Mesendoderm (in vitro differentiated cells): ENCODE measurements at regions not wholly inside any gene's neighbourhood (a gene's known extent, or its start where the extent isn't known, plus 50 kb on each side); places are given as distances from the start of the nearest gene placed in this dataset.

Source experiments
- DNase-seq: peaks from one replicate; pipeline ENCODE4 v3.0.0; 2013
- H2AK5ac ChIP-seq: 2 replicates; pipeline ENCODE4 v1.6.1; 2013; ENCODE audit warnings: low read length, inconsistent platforms
- H2BK120ac ChIP-seq: 2 replicates; pipeline ENCODE4 v1.6.1; 2013; ENCODE audit warnings: low read depth, mild to moderate bottlenecking, low read length, moderate library complexity, mixed read lengths
- H2BK15ac ChIP-seq: replicated peaks from 2 replicates; pipeline ENCODE4 v1.6.1; 2013; ENCODE audit warnings: low read depth, mild to moderate bottlenecking, moderate library complexity
- H2BK5ac ChIP-seq: 2 replicates; pipeline ENCODE4 v1.6.1; 2013; ENCODE audit warnings: low read length, inconsistent platforms
- H3K18ac ChIP-seq: 2 replicates; pipeline ENCODE4 v1.6.1; 2013; ENCODE audit warnings: mild to moderate bottlenecking, low read length, mixed read lengths
- H3K23ac ChIP-seq: one replicate; pipeline ENCODE4 v1.6.1; 2013; ENCODE audit warnings: low read length
- H3K27ac ChIP-seq: 2 replicates; pipeline ENCODE4 v1.5.1; 2013; ENCODE audit warnings: low read depth, mild to moderate bottlenecking, inconsistent platforms, low read length, moderate library complexity
- H3K27me3 ChIP-seq: 2 replicates; pipeline ENCODE4 v1.6.1; 2013; ENCODE audit warnings: low read length, control low read depth, mild to moderate bottlenecking, inconsistent platforms; ENCODE audit not compliant: insufficient read depth, poor library complexity
- H3K36me3 ChIP-seq: 2 replicates; pipeline ENCODE4 v1.6.1; 2013; ENCODE audit warnings: low read length, inconsistent platforms; ENCODE audit not compliant: control insufficient read depth, insufficient read depth
- H3K4ac ChIP-seq: one replicate; pipeline ENCODE4 v1.6.1; 2013; ENCODE audit warnings: low read depth, mild to moderate bottlenecking, low read length, moderate library complexity
- H3K4me1 ChIP-seq: 2 replicates; pipeline ENCODE4 v1.6.1; 2013; ENCODE audit warnings: low read depth, low read length, inconsistent platforms; ENCODE audit not compliant: control insufficient read depth
- H3K4me2 ChIP-seq: 2 replicates; pipeline ENCODE4 v1.6.1; 2013; ENCODE audit warnings: low read length
- H3K4me3 ChIP-seq: 2 replicates; pipeline ENCODE4 v1.5.1; 2013; ENCODE audit warnings: mild to moderate bottlenecking, low read length
- H3K56ac ChIP-seq: one replicate; pipeline ENCODE4 v1.6.1; 2013; ENCODE audit warnings: low read length
- H3K79me1 ChIP-seq: 2 replicates; pipeline ENCODE4 v1.6.1; 2013; ENCODE audit warnings: low read length, inconsistent platforms
- H3K79me2 ChIP-seq: 2 replicates; pipeline ENCODE4 v1.6.1; 2013; ENCODE audit warnings: mild to moderate bottlenecking, low read length; ENCODE audit not compliant: control insufficient read depth, insufficient read depth
- H3K9ac ChIP-seq: 2 replicates; pipeline ENCODE4 v1.6.1; 2013; ENCODE audit warnings: low read length, inconsistent platforms
- H4K5ac ChIP-seq: one replicate; pipeline ENCODE4 v1.6.1; 2013; ENCODE audit warnings: low read length
- H4K8ac ChIP-seq: one replicate; pipeline ENCODE4 v1.6.1; 2013; ENCODE audit warnings: low read depth, mild to moderate bottlenecking, control low read depth, low read length, moderate library complexity
- WGBS: extraction: QIAGEN DNeasy Blood & Tissue Kit; methylation state at CpG from one replicate; pipeline ENCODE4 v1.1.7; 2013; ENCODE audit warnings: low lambda C conversion rate, missing lambda C conversion rate; ENCODE audit not compliant: insufficient coverage; ENCODE audit errors: extremely low coverage; 5-methylcytosine and 5-hydroxymethylcytosine counted together

- Histone ChIP-seq H3K9ac (no peak overlapping the region), H3K27ac (no peak overlapping the region), H3K23ac (no peak overlapping the region), H3K4me3 (no peak overlapping the region), H3K36me3 (no peaks in the 10 kb centered on the region), H3K4me1 (peaks cover 2% of the 10 kb centered on the region), H2BK15ac (no peak overlapping the region), H4K8ac (no peak overlapping the region), H2BK120ac (no peak overlapping the region), H4K5ac (no peak overlapping the region), H3K79me2 (no peaks in the 10 kb centered on the region), H3K27me3 (no peaks in the 10 kb centered on the region), H2BK5ac (no peak overlapping the region), H2AK5ac (no peak overlapping the region), H3K79me1 (no peaks in the 10 kb centered on the region), H3K4me2 (no peak overlapping the region), H3K18ac (no peak overlapping the region), H3K4ac (no peak overlapping the region), H3K56ac (no peak overlapping the region)
- DNase-seq, result peak; percentile 35
- no CpG with 5 or more reads among the region's 6 CpGs for WGBS
Measured at GRCh38 chr9:18263377-18263776, 210.6 kb upstream of the ADAMTSL1 start.

GRCh38 chr9:18268381-18268780 is 205.6 kb upstream of the ADAMTSL1 start:
- Histone ChIP-seq H3K56ac (no peak overlapping the region), H2BK15ac (no peak overlapping the region), H4K5ac (no peak overlapping the region), H3K4me3 (no peak overlapping the region), H3K27ac (no peak overlapping the region), H2AK5ac (no peak overlapping the region), H3K36me3 (no peaks in the 10 kb centered on the region), H2BK120ac (no peak overlapping the region), H2BK5ac (no peak overlapping the region), H3K79me2 (no peaks in the 10 kb centered on the region), H3K4me1 (no peaks in the 10 kb centered on the region), H3K4me2 (no peak overlapping the region), H3K79me1 (no peaks in the 10 kb centered on the region), H3K18ac (no peak overlapping the region), H3K23ac (no peak overlapping the region), H3K27me3 (no peaks in the 10 kb centered on the region), H3K4ac (no peak overlapping the region), H3K9ac (no peak overlapping the region), H4K8ac (no peak overlapping the region)
- DNase-seq, result peak; percentile 78
- WGBS, result no CpG with 5 or more reads among the region's 1 CpG

GRCh38 chr9:18269561-18269960 is 204.4 kb upstream of the ADAMTSL1 start:
- no peak for DNase-seq
- H3K4me3 ChIP-seq, result no peak overlapping the region
- no peak overlapping the region for H3K23ac ChIP-seq
- H2BK5ac ChIP-seq, result no peak overlapping the region
- H2BK120ac ChIP-seq, result no peak overlapping the region
- H3K79me2 ChIP-seq, result no peaks in the 10 kb centered on the region
- H3K27me3 ChIP-seq, result no peaks in the 10 kb centered on the region
- H4K8ac ChIP-seq, result no peak overlapping the region
- no peak overlapping the region for H2AK5ac ChIP-seq
- no peak overlapping the region for H3K27ac ChIP-seq
- no peaks in the 10 kb centered on the region for H3K36me3 ChIP-seq
- no peak overlapping the region for H3K9ac ChIP-seq
- no peak overlapping the region for H3K56ac ChIP-seq
- H3K4me2 ChIP-seq, result no peak overlapping the region
- H2BK15ac ChIP-seq, result no peak overlapping the region
- no peak overlapping the region for H3K18ac ChIP-seq
- H4K5ac ChIP-seq, result no peak overlapping the region
- no peak overlapping the region for H3K4ac ChIP-seq
- no peaks in the 10 kb centered on the region for H3K79me1 ChIP-seq
- H3K4me1 ChIP-seq, result no peaks in the 10 kb centered on the region

GRCh38 chr9:18274693-18275092 is 199.3 kb upstream of the ADAMTSL1 start:
- Histone ChIP-seq H3K36me3 (no peaks in the 10 kb centered on the region), H2BK5ac (no peak overlapping the region), H3K4me2 (no peak overlapping the region), H3K27me3 (no peaks in the 10 kb centered on the region), H4K5ac (no peak overlapping the region), H4K8ac (no peak overlapping the region), H3K4me1 (no peaks in the 10 kb centered on the region), H3K4me3 (no peak overlapping the region), H3K56ac (no peak overlapping the region), H3K9ac (no peak overlapping the region), H2AK5ac (no peak overlapping the region), H3K23ac (no peak overlapping the region), H2BK120ac (no peak overlapping the region), H3K79me1 (no peaks in the 10 kb centered on the region), H3K27ac (no peak overlapping the region), H3K4ac (no peak overlapping the region), H3K79me2 (no peaks in the 10 kb centered on the region), H2BK15ac (no peak overlapping the region), H3K18ac (no peak overlapping the region)
- WGBS, result no CpG with 5 or more reads among the region's 1 CpG
- no peak for DNase-seq

- no peak overlapping the region for H2AK5ac ChIP-seq
- H3K56ac ChIP-seq, result no peak overlapping the region
- H3K79me1 ChIP-seq, result no peaks in the 10 kb centered on the region
- H2BK120ac ChIP-seq, result no peak overlapping the region
- H3K23ac ChIP-seq, result no peak overlapping the region
- no peaks in the 10 kb centered on the region for H3K4me1 ChIP-seq
- no peaks in the 10 kb centered on the region for H3K79me2 ChIP-seq
- H4K5ac ChIP-seq, result no peak overlapping the region
- no CpG with 5 or more reads among the region's 3 CpGs for WGBS
- H3K27ac ChIP-seq, result no peak overlapping the region
- H3K18ac ChIP-seq, result no peak overlapping the region
- H2BK15ac ChIP-seq, result no peak overlapping the region
- no peak overlapping the region for H3K4me2 ChIP-seq
- no peaks in the 10 kb centered on the region for H3K36me3 ChIP-seq
- H2BK5ac ChIP-seq, result no peak overlapping the region
- DNase-seq, result no peak
- H3K9ac ChIP-seq, result no peak overlapping the region
- no peak overlapping the region for H4K8ac ChIP-seq
- H3K4me3 ChIP-seq, result no peak overlapping the region
- no peak overlapping the region for H3K4ac ChIP-seq
- H3K27me3 ChIP-seq, result no peaks in the 10 kb centered on the region
Measured at GRCh38 chr9:18275313-18275990, 198.5 kb upstream of the ADAMTSL1 start.

GRCh38 chr9:18281291-18281690 is 192.7 kb upstream of the ADAMTSL1 start:
- H3K79me2 ChIP-seq, result no peaks in the 10 kb centered on the region
- no peak overlapping the region for H3K18ac ChIP-seq
- no peaks in the 10 kb centered on the region for H3K36me3 ChIP-seq
- H3K4me1 ChIP-seq, result no peaks in the 10 kb centered on the region
- no peak overlapping the region for H3K9ac ChIP-seq
- H3K27ac ChIP-seq, result no peak overlapping the region
- no peak overlapping the region for H4K5ac ChIP-seq
- H4K8ac ChIP-seq, result no peak overlapping the region
- no peak overlapping the region for H2BK15ac ChIP-seq
- WGBS, result no CpG with 5 or more reads among the region's 8 CpGs
- H2BK120ac ChIP-seq, result no peak overlapping the region
- no peak overlapping the region for H2BK5ac ChIP-seq
- no peak overlapping the region for H3K4ac ChIP-seq
- H3K23ac ChIP-seq, result no peak overlapping the region
- H3K4me3 ChIP-seq, result no peak overlapping the region
- H3K27me3 ChIP-seq, result no peaks in the 10 kb centered on the region
- no peaks in the 10 kb centered on the region for H3K79me1 ChIP-seq
- H3K4me2 ChIP-seq, result no peak overlapping the region
- no peak overlapping the region for H3K56ac ChIP-seq
- no peak overlapping the region for H2AK5ac ChIP-seq
- DNase-seq, result no peak
